ENCODE measurements at regions not wholly inside any gene's neighbourhood (a gene's known extent, or its start where the extent isn't known, plus 50 kb on each side); places are given as distances from the start of the nearest gene placed in this dataset.

DNA sequence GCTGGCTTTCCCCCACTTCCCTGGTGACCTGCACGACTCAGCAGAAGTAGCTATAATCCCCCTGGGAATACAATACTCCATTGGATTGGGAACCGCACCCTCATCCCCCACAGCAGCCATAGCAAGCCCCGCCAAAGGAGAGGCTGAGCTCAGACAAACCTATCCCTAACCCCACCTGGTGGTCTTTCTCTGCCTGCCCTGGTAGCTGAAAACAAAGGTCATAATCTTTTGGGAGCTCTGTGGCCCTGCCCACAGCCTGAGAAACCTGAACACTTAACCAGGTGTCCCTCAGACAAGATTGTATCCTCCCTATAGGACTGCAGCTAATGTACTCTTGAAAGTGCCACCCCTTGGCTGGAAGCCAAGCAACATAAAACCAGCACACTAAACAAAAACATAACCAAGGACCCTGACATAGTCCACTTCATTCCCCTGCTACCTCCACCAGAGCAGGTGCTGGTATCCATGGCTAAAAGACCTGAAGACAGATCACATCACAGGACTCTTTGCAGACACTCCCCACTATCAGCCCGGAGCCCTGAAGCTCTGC is 71.6 kb upstream of the RUNX1 start:
- H3K36me3 ChIP-seq (ENCODE audit: insufficient read depth, low read length), result no peaks in the 10 kb centered on the region
- no peak overlapping the region for H3K4me3 ChIP-seq (ENCODE audit: low read length)
- no peak for DNase-seq
- no peak overlapping the region for H3K4me2 ChIP-seq (ENCODE audit: low read depth, low read length, poor library complexity, severe bottlenecking)
- H4K20me1 ChIP-seq (ENCODE audit: insufficient read depth, low read depth, low read length), result no peaks in the 10 kb centered on the region
- H3K4me1 ChIP-seq (ENCODE audit: low read length), result no peaks in the 10 kb centered on the region
- no peaks in the 10 kb centered on the region for H3K27me3 ChIP-seq (ENCODE audit: low read length)
- no peak overlapping the region for H3K9ac ChIP-seq (ENCODE audit: low read length)
- H3K9me3 ChIP-seq (ENCODE audit: low read length), result no peaks in the 10 kb centered on the region
- H3K27ac ChIP-seq (ENCODE audit: low read length), result no peak overlapping the region
- no peaks in the 10 kb centered on the region for H3K79me2 ChIP-seq (ENCODE audit: low read length)
- no peaks in the 10 kb centered on the region for H3K9me2 ChIP-seq (replicated peaks; ENCODE audit: insufficient read depth, low read length)
- no peak overlapping the region for H2AFZ ChIP-seq (ENCODE audit: low read length)

DNA sequence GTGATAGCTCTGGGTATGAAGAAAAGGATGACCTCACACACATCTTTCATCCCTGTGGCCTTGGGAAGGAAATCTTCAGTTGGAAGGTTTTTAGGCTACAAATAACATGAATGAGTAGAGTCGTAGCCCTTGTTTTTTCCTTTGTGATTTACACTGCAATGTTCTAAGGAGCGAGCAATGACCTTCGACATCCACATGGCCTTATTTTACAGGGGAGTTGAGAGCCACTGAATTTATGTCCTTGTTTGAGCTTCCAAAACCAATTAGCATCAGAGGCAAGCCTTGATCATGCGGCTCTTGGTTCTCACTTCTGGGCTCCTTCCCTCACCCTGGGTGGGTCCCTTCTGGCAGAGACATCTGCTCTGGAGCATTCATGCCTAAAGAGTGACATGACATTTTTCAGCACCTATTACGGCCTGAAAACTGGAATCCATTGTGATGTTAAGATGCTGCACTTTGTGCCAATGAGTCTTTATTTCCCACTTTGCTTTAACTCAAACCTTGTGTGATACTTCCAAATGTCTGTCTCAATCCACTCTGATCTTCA is 70.5 kb upstream of the RUNX1 start:
- no peak for DNase-seq
- Histone ChIP-seq H3K4me3 (ENCODE audit: low read length) (no peak overlapping the region), H3K36me3 (ENCODE audit: insufficient read depth, low read length) (no peaks in the 10 kb centered on the region), H3K27me3 (ENCODE audit: low read length) (no peaks in the 10 kb centered on the region), H3K4me1 (ENCODE audit: low read length) (no peaks in the 10 kb centered on the region), H3K4me2 (ENCODE audit: low read depth, low read length, poor library complexity, severe bottlenecking) (no peak overlapping the region), H3K9me2 (replicated peaks; ENCODE audit: insufficient read depth, low read length) (no peaks in the 10 kb centered on the region), H4K20me1 (ENCODE audit: insufficient read depth, low read depth, low read length) (no peaks in the 10 kb centered on the region), H3K27ac (ENCODE audit: low read length) (no peak overlapping the region), H3K79me2 (ENCODE audit: low read length) (no peaks in the 10 kb centered on the region), H3K9ac (ENCODE audit: low read length) (no peak overlapping the region), H2AFZ (ENCODE audit: low read length) (no peak overlapping the region), H3K9me3 (ENCODE audit: low read length) (no peaks in the 10 kb centered on the region)

DNA sequence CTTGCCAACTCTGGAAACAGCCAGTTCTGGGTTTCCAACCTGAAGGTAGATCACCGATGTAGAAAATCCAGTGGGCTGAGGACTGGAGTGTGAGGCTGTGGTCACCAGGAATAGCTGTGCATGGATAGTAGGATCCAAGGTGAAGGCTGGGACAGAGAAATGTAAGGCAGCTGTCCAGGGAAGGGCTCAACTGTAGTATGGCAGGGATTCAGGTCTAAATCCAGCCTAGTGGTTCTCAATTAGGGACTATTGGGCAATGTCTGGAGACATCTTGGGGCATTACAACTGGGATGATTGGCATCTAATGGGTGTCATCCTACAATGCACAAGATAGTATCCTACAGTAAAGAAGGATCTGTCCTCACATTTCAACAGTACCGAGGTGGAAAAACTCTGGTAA is 67.7 kb upstream of the RUNX1 start:
- no peak overlapping the region for H3K9ac ChIP-seq (ENCODE audit: low read length)
- H3K36me3 ChIP-seq (ENCODE audit: insufficient read depth, low read length), result no peaks in the 10 kb centered on the region
- H3K27ac ChIP-seq (ENCODE audit: low read length), result no peak overlapping the region
- H3K9me2 ChIP-seq (replicated peaks; ENCODE audit: insufficient read depth, low read length), result no peaks in the 10 kb centered on the region
- no peak overlapping the region for H2AFZ ChIP-seq (ENCODE audit: low read length)
- H3K4me3 ChIP-seq (ENCODE audit: low read length), result no peak overlapping the region
- H3K9me3 ChIP-seq (ENCODE audit: low read length), result no peaks in the 10 kb centered on the region
- H3K4me2 ChIP-seq (ENCODE audit: low read depth, low read length, poor library complexity, severe bottlenecking), result no peak overlapping the region
- no peak for DNase-seq
- H3K4me1 ChIP-seq (ENCODE audit: low read length), result no peaks in the 10 kb centered on the region
- H3K27me3 ChIP-seq (ENCODE audit: low read length), result no peaks in the 10 kb centered on the region
- no peaks in the 10 kb centered on the region for H4K20me1 ChIP-seq (ENCODE audit: insufficient read depth, low read depth, low read length)
- no peaks in the 10 kb centered on the region for H3K79me2 ChIP-seq (ENCODE audit: low read length)

DNA sequence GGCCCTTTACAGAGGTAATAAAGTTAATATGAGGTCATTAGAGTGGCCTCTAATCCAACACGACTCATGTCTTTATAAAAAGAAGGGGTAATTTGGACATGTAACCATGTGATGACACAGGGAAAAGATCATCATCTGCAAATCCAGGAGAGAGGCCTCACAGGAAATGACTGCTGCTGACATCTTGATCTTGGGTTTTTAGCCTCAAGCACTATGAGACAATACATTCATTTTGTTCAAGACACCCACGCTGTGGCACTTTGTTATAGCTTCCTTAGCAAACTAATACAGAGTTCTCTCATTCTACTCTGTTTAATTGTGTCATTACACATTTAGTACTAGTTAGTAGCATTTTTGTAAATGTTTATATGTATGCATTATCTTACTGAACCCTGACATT is 64.0 kb upstream of the RUNX1 start:
- Histone ChIP-seq H3K27ac (ENCODE audit: low read length) (no peak overlapping the region), H3K9me3 (ENCODE audit: low read length) (no peaks in the 10 kb centered on the region), H3K4me3 (ENCODE audit: low read length) (no peak overlapping the region), H2AFZ (ENCODE audit: low read length) (no peak overlapping the region), H3K27me3 (ENCODE audit: low read length) (no peaks in the 10 kb centered on the region), H3K9ac (ENCODE audit: low read length) (no peak overlapping the region), H3K9me2 (replicated peaks; ENCODE audit: insufficient read depth, low read length) (no peaks in the 10 kb centered on the region), H3K79me2 (ENCODE audit: low read length) (no peaks in the 10 kb centered on the region), H3K36me3 (ENCODE audit: insufficient read depth, low read length) (no peaks in the 10 kb centered on the region), H3K4me1 (ENCODE audit: low read length) (no peaks in the 10 kb centered on the region), H3K4me2 (ENCODE audit: low read depth, low read length, poor library complexity, severe bottlenecking) (no peak overlapping the region), H4K20me1 (ENCODE audit: insufficient read depth, low read depth, low read length) (no peaks in the 10 kb centered on the region)
- DNase-seq, result no peak

DNA sequence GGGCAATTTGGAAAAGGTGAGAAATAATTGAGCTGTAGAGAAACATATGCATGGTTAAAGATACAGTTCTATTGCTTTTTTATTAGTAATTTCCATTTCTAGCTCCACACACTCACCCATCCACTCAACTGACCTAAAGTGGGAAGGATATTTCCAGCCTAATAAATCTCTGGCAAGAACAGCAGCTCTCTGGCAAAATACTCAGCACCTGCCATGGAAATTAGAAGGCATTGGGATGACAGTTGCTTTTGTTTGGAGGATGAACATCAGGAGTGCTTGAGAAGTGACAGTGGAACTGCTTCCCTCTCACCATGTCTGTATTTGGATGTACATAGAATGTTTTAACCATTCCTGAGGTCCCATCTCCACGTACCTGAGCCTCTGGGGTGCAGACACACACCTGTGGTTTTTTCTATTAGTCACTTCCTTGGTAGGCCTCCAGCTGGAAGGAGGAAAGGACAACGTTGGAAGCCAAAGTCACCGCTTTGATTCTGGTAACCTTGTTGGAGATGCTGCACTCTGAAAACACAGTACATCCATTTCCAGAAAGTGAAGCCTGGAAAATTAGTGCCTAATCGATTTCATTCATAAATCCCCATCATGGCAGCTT is 62.3 kb upstream of the RUNX1 start:
- H3K9me2 ChIP-seq (replicated peaks; ENCODE audit: insufficient read depth, low read length), result no peaks in the 10 kb centered on the region
- no peak overlapping the region for H3K9ac ChIP-seq (ENCODE audit: low read length)
- no peaks in the 10 kb centered on the region for H4K20me1 ChIP-seq (ENCODE audit: insufficient read depth, low read depth, low read length)
- H3K9me3 ChIP-seq (ENCODE audit: low read length), result no peaks in the 10 kb centered on the region
- no peaks in the 10 kb centered on the region for H3K79me2 ChIP-seq (ENCODE audit: low read length)
- no peaks in the 10 kb centered on the region for H3K36me3 ChIP-seq (ENCODE audit: insufficient read depth, low read length)
- no peaks in the 10 kb centered on the region for H3K27me3 ChIP-seq (ENCODE audit: low read length)
- DNase-seq, result no peak
- no peak overlapping the region for H3K4me2 ChIP-seq (ENCODE audit: low read depth, low read length, poor library complexity, severe bottlenecking)
- no peak overlapping the region for H2AFZ ChIP-seq (ENCODE audit: low read length)
- H3K4me1 ChIP-seq (ENCODE audit: low read length), result no peaks in the 10 kb centered on the region
- no peak overlapping the region for H3K4me3 ChIP-seq (ENCODE audit: low read length)
- H3K27ac ChIP-seq (ENCODE audit: low read length), result no peak overlapping the region

DNA sequence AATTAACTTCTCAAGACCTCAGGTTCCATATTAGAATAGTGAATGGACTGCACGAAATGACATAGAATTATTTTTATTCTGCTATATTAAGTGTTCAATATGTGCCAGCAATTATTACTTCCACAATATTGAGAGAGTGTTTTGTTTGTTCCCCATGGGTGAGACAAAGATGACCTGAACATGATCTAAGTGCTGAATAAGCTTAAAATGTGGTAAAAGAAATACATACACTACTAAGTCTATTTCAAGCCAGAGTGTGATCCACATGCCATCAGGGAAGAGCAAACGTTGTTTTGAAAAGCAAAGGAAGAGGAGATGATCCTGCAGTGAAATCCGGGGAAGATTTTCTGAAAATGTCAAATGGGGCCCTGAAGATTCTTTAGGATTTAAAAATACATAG is 59.8 kb upstream of the RUNX1 start:
- H4K20me1 ChIP-seq (ENCODE audit: insufficient read depth, low read depth, low read length), result no peaks in the 10 kb centered on the region
- H3K4me3 ChIP-seq (ENCODE audit: low read length), result no peak overlapping the region
- H3K27ac ChIP-seq (ENCODE audit: low read length), result no peak overlapping the region
- H2AFZ ChIP-seq (ENCODE audit: low read length), result no peak overlapping the region
- no peak for DNase-seq
- H3K9me3 ChIP-seq (ENCODE audit: low read length), result no peaks in the 10 kb centered on the region
- no peaks in the 10 kb centered on the region for H3K79me2 ChIP-seq (ENCODE audit: low read length)
- no peak overlapping the region for H3K4me2 ChIP-seq (ENCODE audit: low read depth, low read length, poor library complexity, severe bottlenecking)
- no peak overlapping the region for H3K9ac ChIP-seq (ENCODE audit: low read length)
- no peaks in the 10 kb centered on the region for H3K36me3 ChIP-seq (ENCODE audit: insufficient read depth, low read length)
- H3K4me1 ChIP-seq (ENCODE audit: low read length), result no peaks in the 10 kb centered on the region
- H3K9me2 ChIP-seq (replicated peaks; ENCODE audit: insufficient read depth, low read length), result no peaks in the 10 kb centered on the region
- H3K27me3 ChIP-seq (ENCODE audit: low read length), result no peaks in the 10 kb centered on the region

DNA sequence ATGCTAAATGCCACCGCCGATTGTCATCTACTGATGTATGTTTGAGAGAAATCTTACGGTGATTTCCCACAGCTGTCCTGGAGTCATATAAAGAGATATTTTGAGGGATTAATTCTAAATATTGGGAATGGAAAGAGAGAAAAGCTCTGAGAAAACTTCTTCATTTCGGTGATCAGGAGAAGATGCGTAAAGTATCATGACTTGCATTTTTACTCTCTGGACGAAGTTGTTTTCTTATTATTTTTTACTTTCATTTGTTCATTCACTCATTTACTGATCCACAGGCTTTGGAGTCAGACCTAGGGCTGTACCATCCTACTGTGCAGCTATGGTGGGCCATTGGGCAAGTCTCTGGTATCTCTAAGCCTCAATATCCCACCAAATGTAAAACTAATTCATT is 58.4 kb upstream of the RUNX1 start:
- no peaks in the 10 kb centered on the region for H3K27me3 ChIP-seq (ENCODE audit: low read length)
- no peak overlapping the region for H2AFZ ChIP-seq (ENCODE audit: low read length)
- no peaks in the 10 kb centered on the region for H3K9me3 ChIP-seq (ENCODE audit: low read length)
- no peak for DNase-seq
- H3K36me3 ChIP-seq (ENCODE audit: insufficient read depth, low read length), result no peaks in the 10 kb centered on the region
- H3K9me2 ChIP-seq (replicated peaks; ENCODE audit: insufficient read depth, low read length), result no peaks in the 10 kb centered on the region
- H3K4me3 ChIP-seq (ENCODE audit: low read length), result no peak overlapping the region
- no peak overlapping the region for H3K4me2 ChIP-seq (ENCODE audit: low read depth, low read length, poor library complexity, severe bottlenecking)
- H4K20me1 ChIP-seq (ENCODE audit: insufficient read depth, low read depth, low read length), result no peaks in the 10 kb centered on the region
- no peak overlapping the region for H3K27ac ChIP-seq (ENCODE audit: low read length)
- H3K9ac ChIP-seq (ENCODE audit: low read length), result no peak overlapping the region
- H3K4me1 ChIP-seq (ENCODE audit: low read length), result peaks cover 10% of the 10 kb centered on the region
- no peaks in the 10 kb centered on the region for H3K79me2 ChIP-seq (ENCODE audit: low read length)

DNA sequence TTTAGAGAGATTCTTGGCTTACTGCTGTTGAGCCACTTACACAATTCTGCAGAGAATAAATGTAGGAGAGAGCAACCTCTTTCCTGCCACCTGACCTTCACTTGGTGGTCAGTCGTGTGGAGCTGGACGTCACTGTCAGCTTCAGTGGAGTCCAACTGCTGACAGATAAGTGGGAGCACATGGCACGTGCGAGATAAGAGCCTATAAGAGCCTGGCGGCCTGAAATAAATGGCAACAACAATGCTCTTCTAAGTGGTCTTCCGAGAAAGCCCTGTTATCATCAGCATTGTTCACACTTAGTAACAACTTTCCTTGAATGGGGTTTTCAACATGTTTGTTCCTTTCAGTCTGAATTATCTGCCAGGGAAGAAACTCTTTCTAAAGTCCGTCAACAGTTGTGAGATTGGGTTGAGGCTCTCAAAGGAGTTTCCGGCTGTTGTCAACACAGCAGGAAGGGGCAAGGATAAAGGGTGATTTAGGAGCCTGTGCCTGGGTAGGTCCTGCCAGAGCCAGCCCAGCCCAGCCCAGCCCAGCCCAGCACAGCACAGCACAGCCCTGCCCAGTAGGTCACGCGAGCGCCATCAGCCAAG is 57.2 kb upstream of the RUNX1 start:
- Histone ChIP-seq H3K4me2 (ENCODE audit: low read depth, low read length, poor library complexity, severe bottlenecking) (no peak overlapping the region), H3K9me2 (replicated peaks; ENCODE audit: insufficient read depth, low read length) (no peaks in the 10 kb centered on the region), H3K4me1 (ENCODE audit: low read length) (peaks cover 10% of the 10 kb centered on the region), H3K9ac (ENCODE audit: low read length) (no peak overlapping the region), H3K36me3 (ENCODE audit: insufficient read depth, low read length) (no peaks in the 10 kb centered on the region), H3K9me3 (ENCODE audit: low read length) (no peaks in the 10 kb centered on the region), H4K20me1 (ENCODE audit: insufficient read depth, low read depth, low read length) (no peaks in the 10 kb centered on the region), H2AFZ (ENCODE audit: low read length) (no peak overlapping the region), H3K27me3 (ENCODE audit: low read length) (no peaks in the 10 kb centered on the region), H3K4me3 (ENCODE audit: low read length) (no peak overlapping the region), H3K27ac (ENCODE audit: low read length) (no peak overlapping the region), H3K79me2 (ENCODE audit: low read length) (no peaks in the 10 kb centered on the region)
- no peak for DNase-seq
